K562 (cell line): ENCODE measurements at regions not wholly inside any gene's neighbourhood (a gene's known extent, or its start where the extent isn't known, plus 50 kb on each side); places are given as distances from the start of the nearest gene placed in this dataset.

Source experiments
- ATAC-seq: fragments of 200-7000 bp; cut with Tn5 transposase; 3 replicates; pipeline ENCODE4 v1.9.1; 2020; ENCODE audit warnings: moderate library complexity
- BruUV-seq: library from RNA; stranded (reverse); fragments of 400-500 nt; replicated peaks from 2 replicates; lab custom pipeline; 2021; lab: Mats Ljungman, UMichigan
- CTCF ChIA-PET: fragments of 300-600 bp; formaldehyde crosslinking; extraction: SDS; loops from one replicate; lab custom pipeline; 2021; ENCODE audit warnings: low intra/inter-chr PET ratio; lab: Yijun Ruan, JAX
- POLR2A ChIA-PET: fragments of 300-600, 350-650 bp; sonication (Branson Sonifier 250); formaldehyde crosslinking; extraction: SDS; loops from one replicate; lab custom pipeline; 2021; ENCODE audit warnings: antibody characterized with exemption, inconsistent platforms; lab: Yijun Ruan, JAX
- DNase-seq, 4 experiments: peaks; one replicate each; pipeline versions ENCODE4 v3.0.0 to v3.0.0-alpha.2; 2011 to 2018; ENCODE audit warnings: low spot score in 3 of 4, mixed read lengths in 3 of 4; ENCODE audit errors: extremely low read depth in 1 of 4
- FAIRE-seq: peaks from 2 replicates; lab custom pipeline; 2011; peaks lifted over from hg19 to GRCh38; lab: Jason Lieb, UNC
- H2AFZ ChIP-seq: 2 replicates; pipeline ENCODE4 v1.6.0; 2011; ENCODE audit warnings: low read depth, low read length, control low read depth, inconsistent platforms
- H3K27ac ChIP-seq: fragments of 200-600 bp; 3 replicates; pipeline ENCODE4 v1.8.0; 2011; ENCODE audit warnings: low read depth, mild to moderate bottlenecking, control low read depth, inconsistent platforms, low read length, moderate library complexity, mixed read lengths; ENCODE audit errors: extremely low read depth
- H3K27me3 ChIP-seq, 2 experiments: fragments of 300-600 bp in 1 of 2; 2 replicates in 1 of 2; 3 replicates in 1 of 2; pipeline versions ENCODE4 v1.6.0 to v1.8.0; 2011; ENCODE audit warnings: inconsistent platforms in 2 of 2, low read length in 2 of 2, mild to moderate bottlenecking in 1 of 2, mixed read lengths in 1 of 2, moderate library complexity in 1 of 2; ENCODE audit not compliant: control insufficient read depth in 2 of 2, insufficient read depth in 2 of 2
- H3K36me3 ChIP-seq: fragments of 300-600 bp; 3 replicates; pipeline ENCODE4 v1.8.0; 2011; ENCODE audit warnings: mild to moderate bottlenecking, low read length, inconsistent platforms; ENCODE audit not compliant: control insufficient read depth, insufficient read depth
- H3K4me1 ChIP-seq, 2 experiments: fragments of 200-600 bp in 1 of 2; replicated peaks in 1 of 2; 2 replicates in 1 of 2; 3 replicates in 1 of 2; pipeline versions ENCODE4 v1.5.1 to v1.8.0; 2011; ENCODE audit warnings: inconsistent platforms in 2 of 2, low read length in 2 of 2, mild to moderate bottlenecking in 1 of 2, mixed read lengths in 1 of 2, moderate library complexity in 1 of 2; ENCODE audit not compliant: control insufficient read depth in 2 of 2, insufficient read depth in 2 of 2
- H3K4me2 ChIP-seq: 2 replicates; pipeline ENCODE4 v1.6.1; 2011; ENCODE audit warnings: low read length, control low read depth, inconsistent platforms, mixed read lengths; ENCODE audit not compliant: insufficient read depth
- H3K4me3 ChIP-seq: fragments of 200-600 bp; sonication (generic), shearing (Covaris generic); 2 replicates; pipeline ENCODE4 v1.5.1; 2016; ENCODE audit warnings: control low read depth, inconsistent platforms
- H3K79me2 ChIP-seq: fragments of 200-600 bp; 3 replicates; pipeline ENCODE4 v1.8.0; 2011; ENCODE audit warnings: low read length, inconsistent platforms; ENCODE audit not compliant: control insufficient read depth, insufficient read depth
- H3K9ac ChIP-seq, 2 experiments: 2 replicates each; pipeline versions ENCODE4 v1.6.0 to v1.6.1; 2011; ENCODE audit warnings: low read depth in 2 of 2, low read length in 2 of 2, control low read depth in 1 of 2, inconsistent platforms in 1 of 2, mild to moderate bottlenecking in 1 of 2, mixed read lengths in 1 of 2; ENCODE audit not compliant: insufficient read depth in 1 of 2
- H3K9me1 ChIP-seq: one replicate; pipeline ENCODE4 v1.6.0; 2011; ENCODE audit warnings: inconsistent platforms, mild to moderate bottlenecking, low read length, moderate library complexity; ENCODE audit not compliant: control insufficient read depth, insufficient read depth
- H3K9me3 ChIP-seq: replicated peaks from 2 replicates; pipeline ENCODE4 v1.5.1; 2011; ENCODE audit warnings: low read depth, low read length, inconsistent platforms; ENCODE audit not compliant: control insufficient read depth, insufficient read depth
- H4K20me1 ChIP-seq: replicated peaks from 2 replicates; pipeline ENCODE4 v1.6.1; 2011; ENCODE audit warnings: low read length, inconsistent platforms, mixed read lengths; ENCODE audit not compliant: control insufficient read depth, insufficient read depth
- ETS1 ChIP-seq: conservative IDR thresholded peaks from 2 replicates; pipeline ENCODE4 v1.6.1; 2011; ENCODE audit warnings: low read depth, mild to moderate bottlenecking, low read length; ENCODE audit not compliant: control insufficient read depth
- FOXJ2 ChIP-seq: fragments of 200-800 bp; sonication (Bioruptor generic); IDR thresholded peaks from 2 replicates; pipeline ENCODE4 v1.6.1; 2016; ENCODE audit warnings: missing genetic modification characterization, missing compliant biosample characterization
- HMGXB4 ChIP-seq: sonication (generic); formaldehyde crosslinking; IDR thresholded peaks from 2 replicates; pipeline ENCODE4 v1.8.1; 2023; ENCODE audit warnings: mild to moderate bottlenecking, missing genetic modification reagents
- MAFK ChIP-seq: IDR thresholded peaks from 2 replicates; pipeline ENCODE4 v1.6.1; 2011; ENCODE audit warnings: low read length, improper control_type of control experiment
- POLR2AphosphoS5 ChIP-seq: IDR thresholded peaks from 2 replicates; pipeline ENCODE4 v1.6.1; 2011; ENCODE audit warnings: mild to moderate bottlenecking, low read depth, low read length, moderate library complexity; ENCODE audit not compliant: control insufficient read depth, insufficient read depth
- PRDM10 ChIP-seq: fragments of 450-650 bp; IDR thresholded peaks from 2 replicates; pipeline ENCODE4 v1.6.1; 2018; ENCODE audit not compliant: partially characterized antibody
- SPI1 ChIP-seq: IDR thresholded peaks from 2 replicates; pipeline ENCODE4 v1.6.1; 2011; ENCODE audit warnings: low read depth, low read length, control low read depth, borderline replicate concordance
- ZNF75A ChIP-seq: fragments of 450-650 bp; formaldehyde crosslinking; IDR thresholded peaks from 2 replicates; pipeline ENCODE4 v1.4.0; 2020; ENCODE audit warnings: mild to moderate bottlenecking
- WGBS: fragments of 100-300 bp; shearing (Covaris generic); methylation state at CpG from one replicate; pipeline ENCODE4 v1.1.6; 2016; ENCODE audit warnings: low coverage, mixed read lengths; ENCODE audit not compliant: insufficient coverage; ENCODE audit errors: missing lambda C conversion rate; 5-methylcytosine and 5-hydroxymethylcytosine counted together
- in situ Hi-C: fragments of 300-500 bp; cut with MboI; formaldehyde crosslinking; loops from 4 replicates; pipeline ENCODE4 v1.15.0; 2018; ENCODE audit warnings: inconsistent platforms, mixed read lengths
- intact Hi-C: fragments of 100-400 bp; cut with micrococcal nuclease; formaldehyde crosslinking; loops from 2 replicates; pipeline ENCODE4 v1.14.2; 2022

- TF ChIP-seq PRDM10: no peak
These were observed 86.9 kb upstream of the COL8A1 start (continued) for GRCh38 chr3:99551520-99551919.

- BruUV-seq: no TSS peak
- Histone ChIP-seq H3K79me2 (no peaks in the 10 kb centered on the region), H3K27me3 (no peaks in the 10 kb centered on the region), H2AFZ (no peak overlapping the region), H3K36me3 (no peaks in the 10 kb centered on the region), H3K9ac (no peak overlapping the region), H3K9me1 (no peaks in the 10 kb centered on the region), H3K4me3 (no peak overlapping the region), H4K20me1 (no peaks in the 10 kb centered on the region), H3K4me1 (no peaks in the 10 kb centered on the region), H3K9me3 (no peaks in the 10 kb centered on the region), H3K27ac (no peak overlapping the region), H3K4me2 (no peak overlapping the region)
- ChIA-PET POLR2A (no interaction called here), CTCF (no interaction called here)
- in situ Hi-C loops (no loop called here), intact Hi-C loops (no loop called here)
- ATAC-seq: no peak
- FAIRE-seq: no peak
- DNase-seq: no peak
- 6% methylated on average over 2 of the region's 2 CpGs for WGBS
- TF ChIP-seq HMGXB4 (CRISPR knock-in tag) (no peak), FOXJ2 (tag) (no peak), ZNF75A (CRISPR knock-in tag) (no peak), POLR2AphosphoS5 (no peak), SPI1 (no peak), ETS1 (no peak), MAFK (no peak)
These were observed 88.3 kb upstream of the COL8A1 start for GRCh38 chr3:99549957-99550603.
